ENCODE measurements at regions not wholly inside any gene's neighbourhood (a gene's known extent, or its start where the extent isn't known, plus 50 kb on each side); places are given as distances from the start of the nearest gene placed in this dataset.

DNA sequence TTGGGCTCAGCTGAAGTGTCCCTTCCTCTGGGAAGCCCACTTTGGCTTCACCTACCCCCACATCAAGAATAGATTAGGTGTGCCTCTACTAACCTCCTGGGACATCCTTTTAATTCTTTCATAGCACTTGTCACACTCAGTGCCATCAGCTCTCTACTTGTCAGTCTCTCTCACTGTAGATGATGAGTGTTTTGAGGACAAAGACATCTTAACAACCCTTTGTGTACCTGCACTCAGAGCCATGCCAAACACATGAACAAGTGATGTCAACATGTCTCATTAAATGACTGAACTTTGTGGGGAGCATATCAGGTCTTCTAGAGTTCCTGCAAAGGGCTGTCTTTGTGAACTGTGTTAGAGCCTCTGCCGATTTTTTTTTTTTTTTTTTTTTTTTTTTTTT, 87.0 kb upstream of the AMOTL1 start:
- TF ChIP-seq, protein P1, sequence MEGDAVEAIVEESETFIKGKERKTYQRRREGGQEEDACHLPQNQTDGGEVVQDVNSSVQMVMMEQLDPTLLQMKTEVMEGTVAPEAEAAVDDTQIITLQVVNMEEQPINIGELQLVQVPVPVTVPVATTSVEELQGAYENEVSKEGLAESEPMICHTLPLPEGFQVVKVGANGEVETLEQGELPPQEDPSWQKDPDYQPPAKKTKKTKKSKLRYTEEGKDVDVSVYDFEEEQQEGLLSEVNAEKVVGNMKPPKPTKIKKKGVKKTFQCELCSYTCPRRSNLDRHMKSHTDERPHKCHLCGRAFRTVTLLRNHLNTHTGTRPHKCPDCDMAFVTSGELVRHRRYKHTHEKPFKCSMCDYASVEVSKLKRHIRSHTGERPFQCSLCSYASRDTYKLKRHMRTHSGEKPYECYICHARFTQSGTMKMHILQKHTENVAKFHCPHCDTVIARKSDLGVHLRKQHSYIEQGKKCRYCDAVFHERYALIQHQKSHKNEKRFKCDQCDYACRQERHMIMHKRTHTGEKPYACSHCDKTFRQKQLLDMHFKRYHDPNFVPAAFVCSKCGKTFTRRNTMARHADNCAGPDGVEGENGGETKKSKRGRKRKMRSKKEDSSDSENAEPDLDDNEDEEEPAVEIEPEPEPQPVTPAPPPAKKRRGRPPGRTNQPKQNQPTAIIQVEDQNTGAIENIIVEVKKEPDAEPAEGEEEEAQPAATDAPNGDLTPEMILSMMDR (conservative IDR thresholded peaks at IDR 0.05 in 1 of 2, IDR thresholded peaks at IDR 0.05 in 1 of 2; ENCODE audit: low read depth in 1 of 2, low read length in 2 of 2) = no peak
- no peak for TF ChIP-seq EZH2 (IDR thresholded peaks at IDR 0.05; ENCODE audit: low read length, missing control alignments)
